ENCODE measurements at regions not wholly inside any gene's neighbourhood (a gene's known extent, or its start where the extent isn't known, plus 50 kb on each side); places are given as distances from the start of the nearest gene placed in this dataset.

DNA sequence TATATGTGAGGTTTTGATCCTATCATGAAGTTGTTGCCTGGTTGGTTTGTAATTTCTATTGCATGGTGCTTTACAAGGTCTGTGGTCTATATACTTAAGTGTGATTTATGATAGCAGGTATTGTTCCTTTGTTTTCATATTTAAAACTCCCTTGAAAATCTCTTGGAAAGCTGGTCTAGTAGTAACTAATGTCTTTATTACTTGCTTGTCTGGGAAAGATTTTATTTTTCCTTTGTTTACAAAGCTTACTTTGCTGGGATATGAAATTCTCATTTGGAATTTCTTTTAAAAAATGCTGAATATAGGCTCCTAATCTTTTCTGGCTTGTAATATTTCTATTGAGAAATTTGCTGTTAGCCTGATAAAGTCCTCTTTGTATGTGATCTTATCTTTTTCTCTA is 862.9 kb upstream of the NXPH2 start:
- no peak for TF ChIP-seq EZH2phosphoT487 (IDR thresholded peaks at IDR 0.05; ENCODE audit: borderline replicate concordance)
- TF ChIP-seq, protein P1, sequence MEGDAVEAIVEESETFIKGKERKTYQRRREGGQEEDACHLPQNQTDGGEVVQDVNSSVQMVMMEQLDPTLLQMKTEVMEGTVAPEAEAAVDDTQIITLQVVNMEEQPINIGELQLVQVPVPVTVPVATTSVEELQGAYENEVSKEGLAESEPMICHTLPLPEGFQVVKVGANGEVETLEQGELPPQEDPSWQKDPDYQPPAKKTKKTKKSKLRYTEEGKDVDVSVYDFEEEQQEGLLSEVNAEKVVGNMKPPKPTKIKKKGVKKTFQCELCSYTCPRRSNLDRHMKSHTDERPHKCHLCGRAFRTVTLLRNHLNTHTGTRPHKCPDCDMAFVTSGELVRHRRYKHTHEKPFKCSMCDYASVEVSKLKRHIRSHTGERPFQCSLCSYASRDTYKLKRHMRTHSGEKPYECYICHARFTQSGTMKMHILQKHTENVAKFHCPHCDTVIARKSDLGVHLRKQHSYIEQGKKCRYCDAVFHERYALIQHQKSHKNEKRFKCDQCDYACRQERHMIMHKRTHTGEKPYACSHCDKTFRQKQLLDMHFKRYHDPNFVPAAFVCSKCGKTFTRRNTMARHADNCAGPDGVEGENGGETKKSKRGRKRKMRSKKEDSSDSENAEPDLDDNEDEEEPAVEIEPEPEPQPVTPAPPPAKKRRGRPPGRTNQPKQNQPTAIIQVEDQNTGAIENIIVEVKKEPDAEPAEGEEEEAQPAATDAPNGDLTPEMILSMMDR (conservative IDR thresholded peaks at IDR 0.05; ENCODE audit: low read length): no peak
- H3K4me3 ChIP-seq (ENCODE audit: low read length, poor library complexity, severe bottlenecking): no peak overlapping the region
- H3K27me3 ChIP-seq (ENCODE audit: insufficient read depth, low read length, poor library complexity, severe bottlenecking): no peaks in the 10 kb centered on the region
- no peak overlapping the region for H3K9ac ChIP-seq (ENCODE audit: low read depth, low read length, poor library complexity, severe bottlenecking)
- H3K79me2 ChIP-seq (ENCODE audit: insufficient read depth, low read length): no peaks in the 10 kb centered on the region
- no peak overlapping the region for H2AFZ ChIP-seq (ENCODE audit: low read length)
- H3K9me3 ChIP-seq (ENCODE audit: insufficient read depth, low read depth, low read length): no peaks in the 10 kb centered on the region
- no peaks in the 10 kb centered on the region for H3F3A ChIP-seq (ENCODE audit: low read depth)
- no peaks in the 10 kb centered on the region for H3K9me2 ChIP-seq (replicated peaks; ENCODE audit: low read depth, low read length)
- H3K36me3 ChIP-seq (ENCODE audit: insufficient read depth, low read length): no peaks in the 10 kb centered on the region
- no peak overlapping the region for H3K4me2 ChIP-seq (ENCODE audit: low read depth, low read length, poor library complexity, severe bottlenecking)
- H4K20me1 ChIP-seq (ENCODE audit: insufficient read depth, low read length, poor library complexity, severe bottlenecking): no peaks in the 10 kb centered on the region
- H3K4me1 ChIP-seq (ENCODE audit: insufficient read depth, low read length, poor library complexity, severe bottlenecking): no peaks in the 10 kb centered on the region

DNA sequence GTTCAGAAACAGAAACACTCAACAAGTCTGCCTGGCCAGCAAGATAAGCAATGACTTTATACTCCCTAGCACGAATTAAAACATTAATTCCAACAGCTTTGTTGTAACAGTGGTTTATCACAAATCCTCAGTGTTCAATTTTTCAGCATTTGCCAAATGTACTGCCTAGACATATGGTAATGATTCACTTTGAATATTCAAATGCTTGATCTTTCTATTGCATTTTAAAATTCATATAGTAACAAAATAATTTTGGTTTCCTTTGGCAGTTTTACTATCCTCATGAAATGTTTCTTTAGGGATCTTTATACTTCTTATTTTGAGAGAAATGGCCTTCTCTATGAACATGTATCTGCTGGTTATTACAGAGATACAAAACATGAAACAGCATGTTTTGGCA is 851.8 kb upstream of the NXPH2 start:
- Histone ChIP-seq H3K9me2 (replicated peaks; ENCODE audit: low read depth, low read length) (no peaks in the 10 kb centered on the region), H3K4me1 (ENCODE audit: insufficient read depth, low read length, poor library complexity, severe bottlenecking) (no peaks in the 10 kb centered on the region), H3K9ac (ENCODE audit: low read depth, low read length, poor library complexity, severe bottlenecking) (no peak overlapping the region), H3K9me3 (ENCODE audit: insufficient read depth, low read depth, low read length) (no peaks in the 10 kb centered on the region), H3K36me3 (ENCODE audit: insufficient read depth, low read length) (no peaks in the 10 kb centered on the region), H4K20me1 (ENCODE audit: insufficient read depth, low read length, poor library complexity, severe bottlenecking) (no peaks in the 10 kb centered on the region), H3K4me2 (ENCODE audit: low read depth, low read length, poor library complexity, severe bottlenecking) (no peak overlapping the region), H3K4me3 (ENCODE audit: low read length, poor library complexity, severe bottlenecking) (no peak overlapping the region), H3K79me2 (ENCODE audit: insufficient read depth, low read length) (no peaks in the 10 kb centered on the region), H2AFZ (ENCODE audit: low read length) (no peak overlapping the region), H3K27me3 (ENCODE audit: insufficient read depth, low read length, poor library complexity, severe bottlenecking) (no peaks in the 10 kb centered on the region), H3F3A (ENCODE audit: low read depth) (no peaks in the 10 kb centered on the region)
- no peak for TF ChIP-seq EZH2phosphoT487 (IDR thresholded peaks at IDR 0.05; ENCODE audit: borderline replicate concordance)
- TF ChIP-seq, protein P1 (conservative IDR thresholded peaks at IDR 0.05; ENCODE audit: low read length): no peak

DNA sequence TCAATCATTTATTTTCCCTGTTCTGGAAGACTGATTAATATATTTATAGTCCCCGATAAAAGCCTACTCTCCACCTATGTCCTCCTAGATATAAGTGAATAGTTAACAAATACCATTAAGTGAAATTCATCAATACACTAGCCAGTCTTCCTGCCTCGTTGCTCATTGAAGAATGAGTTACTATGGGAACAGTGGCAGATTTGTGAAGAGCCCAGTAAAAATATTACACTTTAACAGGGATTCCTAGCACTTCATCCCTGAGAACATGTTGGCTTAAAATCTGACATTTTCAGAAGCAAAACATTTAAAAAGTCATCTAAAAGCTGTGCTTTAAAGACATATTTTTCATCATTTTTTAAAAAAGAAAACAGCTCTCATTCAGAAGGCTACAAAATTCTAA is 848.7 kb upstream of the NXPH2 start:
- H4K20me1 ChIP-seq (ENCODE audit: insufficient read depth, low read length, poor library complexity, severe bottlenecking): no peaks in the 10 kb centered on the region
- no peaks in the 10 kb centered on the region for H3K9me3 ChIP-seq (ENCODE audit: insufficient read depth, low read depth, low read length)
- H3K9ac ChIP-seq (ENCODE audit: low read depth, low read length, poor library complexity, severe bottlenecking): no peak overlapping the region
- H3K36me3 ChIP-seq (ENCODE audit: insufficient read depth, low read length): no peaks in the 10 kb centered on the region
- no peaks in the 10 kb centered on the region for H3K4me1 ChIP-seq (ENCODE audit: insufficient read depth, low read length, poor library complexity, severe bottlenecking)
- no peaks in the 10 kb centered on the region for H3F3A ChIP-seq (ENCODE audit: low read depth)
- TF ChIP-seq, protein P1 (conservative IDR thresholded peaks at IDR 0.05; ENCODE audit: low read length): no peak
- no peak for TF ChIP-seq EZH2phosphoT487 (IDR thresholded peaks at IDR 0.05; ENCODE audit: borderline replicate concordance)
- H3K4me2 ChIP-seq (ENCODE audit: low read depth, low read length, poor library complexity, severe bottlenecking): no peak overlapping the region
- no peaks in the 10 kb centered on the region for H3K27me3 ChIP-seq (ENCODE audit: insufficient read depth, low read length, poor library complexity, severe bottlenecking)
- no peaks in the 10 kb centered on the region for H3K9me2 ChIP-seq (replicated peaks; ENCODE audit: low read depth, low read length)
- H2AFZ ChIP-seq (ENCODE audit: low read length): no peak overlapping the region
- no peak overlapping the region for H3K4me3 ChIP-seq (ENCODE audit: low read length, poor library complexity, severe bottlenecking)
- no peaks in the 10 kb centered on the region for H3K79me2 ChIP-seq (ENCODE audit: insufficient read depth, low read length)
